RWPE1 (cell line): ENCODE measurements at regions not wholly inside any gene's neighbourhood (a gene's known extent, or its start where the extent isn't known, plus 50 kb on each side); places are given as distances from the start of the nearest gene placed in this dataset.

Source experiments
- CTCF ChIA-PET: fragments of 350-600 bp; sonication (Branson Sonifier 250); formaldehyde crosslinking; extraction: SDS; loops from one replicate; lab custom pipeline; 2021; lab: Yijun Ruan, JAX
- POLR2A ChIA-PET: fragments of 400-600 bp; formaldehyde crosslinking; extraction: SDS; loops from one replicate; lab custom pipeline; 2020; ENCODE audit warnings: antibody characterized with exemption; ENCODE audit not compliant: low non-redundant PET; lab: Yijun Ruan, JAX
- DNase-seq: peaks from one replicate; pipeline ENCODE4 v3.0.0; 2012; ENCODE audit warnings: low spot score
- H3K27ac ChIP-seq: fragments of 450-650 bp; 2 replicates; pipeline ENCODE4 v1.5.1; 2017
- TF ChIP-seq, protein P1 (sequence below): fragments of 450-650 bp; conservative IDR thresholded peaks from 2 replicates; pipeline ENCODE4 v1.5.1; 2017; ENCODE audit warnings: low read depth, mild to moderate bottlenecking

DNA sequence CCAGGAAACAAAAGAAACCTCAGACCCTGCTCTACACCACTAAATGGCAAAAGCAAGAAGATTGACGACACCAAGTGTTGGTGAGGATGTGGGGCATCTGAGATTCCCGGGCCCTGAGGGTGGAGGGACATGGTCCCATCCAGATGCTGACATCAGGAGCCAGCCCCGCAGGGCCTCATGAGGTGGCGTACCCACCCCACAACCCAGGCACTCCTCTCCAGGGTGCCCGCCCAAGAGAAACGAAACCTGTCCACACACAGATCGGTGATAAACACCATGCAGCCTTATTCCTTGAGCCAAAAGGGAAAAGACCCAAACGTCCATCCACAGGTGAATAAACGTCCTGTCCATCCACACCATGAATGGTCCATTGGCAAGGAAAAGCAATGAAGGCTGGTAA, 54.8 kb upstream of the C14orf180 start:
- H3K27ac ChIP-seq = no peak overlapping the region
- DNase-seq = no peak
- ChIA-PET CTCF (no interaction called here), POLR2A (no interaction called here)
- TF ChIP-seq, protein P1, sequence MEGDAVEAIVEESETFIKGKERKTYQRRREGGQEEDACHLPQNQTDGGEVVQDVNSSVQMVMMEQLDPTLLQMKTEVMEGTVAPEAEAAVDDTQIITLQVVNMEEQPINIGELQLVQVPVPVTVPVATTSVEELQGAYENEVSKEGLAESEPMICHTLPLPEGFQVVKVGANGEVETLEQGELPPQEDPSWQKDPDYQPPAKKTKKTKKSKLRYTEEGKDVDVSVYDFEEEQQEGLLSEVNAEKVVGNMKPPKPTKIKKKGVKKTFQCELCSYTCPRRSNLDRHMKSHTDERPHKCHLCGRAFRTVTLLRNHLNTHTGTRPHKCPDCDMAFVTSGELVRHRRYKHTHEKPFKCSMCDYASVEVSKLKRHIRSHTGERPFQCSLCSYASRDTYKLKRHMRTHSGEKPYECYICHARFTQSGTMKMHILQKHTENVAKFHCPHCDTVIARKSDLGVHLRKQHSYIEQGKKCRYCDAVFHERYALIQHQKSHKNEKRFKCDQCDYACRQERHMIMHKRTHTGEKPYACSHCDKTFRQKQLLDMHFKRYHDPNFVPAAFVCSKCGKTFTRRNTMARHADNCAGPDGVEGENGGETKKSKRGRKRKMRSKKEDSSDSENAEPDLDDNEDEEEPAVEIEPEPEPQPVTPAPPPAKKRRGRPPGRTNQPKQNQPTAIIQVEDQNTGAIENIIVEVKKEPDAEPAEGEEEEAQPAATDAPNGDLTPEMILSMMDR = no peak

DNA sequence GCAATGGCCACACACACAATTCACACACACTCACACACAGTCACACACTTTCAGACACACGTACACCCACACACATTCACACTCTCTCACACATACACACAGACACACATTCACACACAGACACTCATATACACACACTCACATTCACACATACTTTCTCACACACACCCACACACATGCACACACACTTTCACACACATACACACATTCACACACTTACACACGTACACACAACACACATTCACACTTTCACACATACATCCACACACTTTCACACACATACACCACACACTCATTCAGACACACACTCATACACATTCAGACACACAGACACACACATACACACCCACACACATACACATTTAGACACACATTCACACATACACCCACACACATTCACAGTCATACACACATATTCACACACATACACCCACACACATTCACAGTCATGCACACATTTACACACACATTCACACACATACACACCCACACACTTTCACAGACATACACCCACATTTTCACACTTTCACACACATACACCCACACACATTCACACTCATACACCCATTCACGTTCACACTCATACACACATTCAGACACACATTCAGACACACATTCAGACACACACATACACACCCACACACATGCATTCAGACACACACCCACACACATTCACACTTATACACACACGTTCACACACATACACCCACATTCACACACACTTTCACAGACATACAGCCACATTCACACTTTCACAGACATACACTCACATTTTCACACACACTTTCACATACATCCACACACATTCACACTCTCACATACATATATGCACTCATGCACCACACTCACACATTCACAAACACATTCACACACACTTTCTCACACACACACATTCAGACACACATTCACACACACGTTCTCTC, 52.6 kb upstream of the C14orf180 start:
- no peak overlapping the region for H3K27ac ChIP-seq
- ChIA-PET POLR2A (no interaction called here), CTCF (no interaction called here)
- DNase-seq = no peak
- TF ChIP-seq, protein P1 = no peak

DNA sequence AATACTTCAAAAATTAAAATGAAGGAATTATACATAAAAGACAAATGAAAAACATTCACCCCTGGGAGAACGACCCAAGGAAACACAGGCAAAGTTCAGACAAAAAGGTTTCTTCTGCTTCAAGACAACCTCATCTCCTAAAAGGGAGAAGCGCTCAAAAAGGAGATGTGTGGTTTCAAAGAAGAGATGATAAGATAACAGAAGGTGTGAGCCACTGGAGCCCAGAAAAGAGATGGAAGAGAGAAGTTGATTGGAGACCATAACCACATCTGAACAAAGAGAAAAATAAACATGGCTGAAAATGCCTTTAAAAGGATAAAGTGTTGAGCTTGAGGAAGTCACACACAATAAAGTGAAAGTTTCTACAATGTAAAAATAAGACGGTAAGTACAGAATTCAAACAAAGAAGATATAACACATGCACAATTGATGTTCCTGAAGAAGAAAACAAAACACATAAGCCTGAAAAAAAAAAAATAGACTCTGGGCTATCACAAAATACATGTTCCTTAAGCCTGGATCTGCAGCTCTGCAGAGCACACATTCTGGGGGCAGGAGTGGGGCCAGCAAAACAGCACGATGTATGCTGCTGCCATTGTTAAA, 51.6 kb upstream of the C14orf180 start:
- no peak overlapping the region for H3K27ac ChIP-seq
- POLR2A ChIA-PET = no interaction called here
- no peak for DNase-seq
- CTCF ChIA-PET = no interaction called here
- TF ChIP-seq, protein P1 = no peak

DNA sequence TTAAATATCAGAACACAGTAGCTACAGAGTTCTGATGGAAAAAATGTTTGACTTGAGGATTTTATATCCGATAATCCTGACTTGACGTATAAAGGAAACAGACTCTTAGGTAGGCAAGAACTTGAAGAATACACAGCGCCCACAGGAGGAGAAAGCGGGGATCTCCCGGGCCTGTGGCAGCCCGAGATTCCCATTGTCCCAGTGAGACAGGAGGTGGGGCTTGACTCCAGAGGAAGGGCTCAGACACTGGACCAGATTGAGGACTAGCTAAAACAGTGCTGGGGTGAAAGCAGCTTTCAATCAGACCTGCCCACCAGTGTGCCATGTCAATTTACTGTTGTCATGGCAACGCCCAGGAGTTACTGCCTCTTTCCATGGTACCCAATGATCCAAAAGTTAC, 51.1 kb upstream of the C14orf180 start:
- no peak for DNase-seq

More for the DNA sequence above, 51.1 kb upstream of the C14orf180 start:
- H3K27ac ChIP-seq = no peak overlapping the region
- TF ChIP-seq, protein P1 = no peak
- ChIA-PET CTCF (no interaction called here), POLR2A (no interaction called here)
